Kidney epithelial cell (primary cell): ENCODE measurements at regions not wholly inside any gene's neighbourhood (a gene's known extent, or its start where the extent isn't known, plus 50 kb on each side); places are given as distances from the start of the nearest gene placed in this dataset.
"Not testable (repeated sequence)": the region's sequence is repeated elsewhere in the genome, so short reads cannot be mapped to it uniquely, and the experiment has no call there.

Experiments used
- DNase-seq: peaks from one replicate; pipeline ENCODE4 v3.0.0-alpha.2; 2010; ENCODE audit warnings: low read depth
- H3K27me3 ChIP-seq: 2 replicates; pipeline ENCODE4 v1.6.0; 2011; ENCODE audit warnings: low read length; ENCODE audit not compliant: control insufficient read depth, insufficient read depth
- H3K36me3 ChIP-seq: 2 replicates; pipeline ENCODE4 v1.5.1; 2011; ENCODE audit warnings: low read length; ENCODE audit not compliant: control insufficient read depth, insufficient read depth
- H3K4me3 ChIP-seq: 2 replicates; pipeline ENCODE4 v1.5.1; 2011; ENCODE audit warnings: low read depth, mild to moderate bottlenecking, control low read depth, low read length
- CTCF ChIP-seq: IDR thresholded peaks from 2 replicates; pipeline ENCODE4 v1.5.1; 2011; ENCODE audit warnings: mild to moderate bottlenecking, moderate library complexity, low read length, control low read depth, inconsistent platforms; ENCODE audit not compliant: insufficient read depth, poor library complexity, severe bottlenecking

- no peaks in the 10 kb centered on the region for H3K27me3 ChIP-seq
- DNase-seq: no peak
- TF ChIP-seq CTCF: no peak
- H3K4me3 ChIP-seq: no peak overlapping the region
- H3K36me3 ChIP-seq: no peaks in the 10 kb centered on the region
Observed at GRCh38 chr6:145569140-145569539, 166.2 kb downstream of the EPM2A start.

GRCh38 chr6:145570336-145570735 is 165.0 kb downstream of the EPM2A start:
- H3K4me3 ChIP-seq, H3K36me3 ChIP-seq, DNase-seq, H3K27me3 ChIP-seq: not testable (repeated sequence)

- not testable (repeated sequence) for H3K27me3 ChIP-seq, H3K36me3 ChIP-seq, H3K4me3 ChIP-seq, DNase-seq
Observed at GRCh38 chr6:145574269-145574668, 161.1 kb downstream of the EPM2A start.
